HCT116 (cell line): ENCODE measurements at regions not wholly inside any gene's neighbourhood (a gene's known extent, or its start where the extent isn't known, plus 50 kb on each side); places are given as distances from the start of the nearest gene placed in this dataset.

Source experiments
- CEBPB ChIP-seq: IDR thresholded peaks from 2 replicates; pipeline ENCODE4 v1.6.1; 2012; ENCODE audit warnings: low read depth
- CTCF ChIP-seq, 3 experiments: fragments of 200-600 bp in 1 of 3; sonication (generic) in 1 of 3; IDR thresholded peaks in 2 of 3; conservative IDR thresholded peaks in 1 of 3; 2 replicates each; pipeline ENCODE4 v1.5.1; 2012 to 2017; ENCODE audit warnings: low read depth in 2 of 3, low read length in 2 of 3, antibody characterized with exemption in 1 of 3, borderline replicate concordance in 1 of 3, control low read depth in 1 of 3, mild to moderate bottlenecking in 1 of 3, mixed read lengths in 1 of 3, mixed run types in 1 of 3, moderate library complexity in 1 of 3; ENCODE audit not compliant: insufficient read depth in 1 of 3
- MAX ChIP-seq: IDR thresholded peaks from 2 replicates; pipeline ENCODE4 v1.6.1; 2012
- POLR2A ChIP-seq: IDR thresholded peaks from 2 replicates; pipeline ENCODE4 v1.7.0; 2011; ENCODE audit warnings: borderline replicate concordance; ENCODE audit not compliant: insufficient read depth, insufficient read length; ENCODE audit errors: extremely low read depth
- RAD21 ChIP-seq: IDR thresholded peaks from 2 replicates; pipeline ENCODE4 v1.6.1; 2012; ENCODE audit warnings: low read depth, mild to moderate bottlenecking
- SIN3A ChIP-seq: IDR thresholded peaks from 2 replicates; pipeline ENCODE4 v1.6.1; 2012; ENCODE audit warnings: low read depth
- SP1 ChIP-seq: IDR thresholded peaks from 2 replicates; pipeline ENCODE4 v1.6.1; 2012; ENCODE audit warnings: low read depth
- SRF ChIP-seq: IDR thresholded peaks from 2 replicates; pipeline ENCODE4 v1.6.1; 2012; ENCODE audit warnings: low read depth
- TCF7L2 ChIP-seq: IDR thresholded peaks from 2 replicates; pipeline ENCODE4 v1.7.0; 2011; ENCODE audit warnings: borderline replicate concordance, inconsistent platforms; ENCODE audit not compliant: insufficient read depth, insufficient read length; ENCODE audit errors: extremely low read depth
- YY1 ChIP-seq: IDR thresholded peaks from 2 replicates; pipeline ENCODE4 v1.6.1; 2011; ENCODE audit warnings: low read length, low read depth, moderate library complexity, mild to moderate bottlenecking; ENCODE audit not compliant: insufficient replicate concordance; ENCODE audit errors: extremely low read depth
- ZNF274 ChIP-seq: fragments of 200-500 bp; sonication (Bioruptor generic); IDR thresholded peaks from 2 replicates; pipeline ENCODE4 v1.6.1; 2014; ENCODE audit warnings: mild to moderate bottlenecking, low read depth, low read length, inconsistent platforms

- TF ChIP-seq SRF = no peak
- no peak for TF ChIP-seq CTCF (IDR thresholded peaks at IDR 0.05 in 2 of 3, conservative IDR thresholded peaks at IDR 0.05 in 1 of 3; ENCODE audit: borderline replicate concordance in 1 of 3, insufficient read depth in 1 of 3, low read depth in 2 of 3, low read length in 2 of 3)
- TF ChIP-seq RAD21 = no peak
- TF ChIP-seq YY1 = no peak
- TF ChIP-seq TCF7L2 = no peak
- TF ChIP-seq MAX = no peak
- no peak for TF ChIP-seq ZNF274
- TF ChIP-seq SP1 = no peak
- no peak for TF ChIP-seq CEBPB
- TF ChIP-seq POLR2A = no peak
- no peak for TF ChIP-seq SIN3A
These were observed 318.4 kb downstream of the HAPSTR1 start for GRCh38 chr16:9409560-9410493.
